ENCODE measurements at regions not wholly inside any gene's neighbourhood (a gene's known extent, or its start where the extent isn't known, plus 50 kb on each side); places are given as distances from the start of the nearest gene placed in this dataset.

DNA sequence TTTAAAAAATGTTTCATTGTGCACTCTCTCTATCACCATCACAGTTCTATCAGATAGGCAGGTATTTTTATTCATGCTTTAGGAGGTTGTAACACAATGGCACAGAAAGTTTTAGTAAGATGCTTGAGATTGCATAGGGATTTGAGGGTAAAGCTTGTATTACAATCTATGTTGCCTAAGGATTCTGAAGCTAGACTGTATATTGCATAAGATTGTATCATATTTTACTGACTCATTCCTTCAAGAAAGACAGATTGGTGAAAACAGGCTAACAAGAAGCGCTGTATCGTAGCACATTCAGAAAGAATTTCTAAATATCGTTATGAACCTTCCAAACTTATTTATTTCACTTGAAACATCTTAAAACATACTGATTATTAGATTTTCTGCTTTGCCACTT is 577.7 kb downstream of the EBF1 start:
- TF ChIP-seq, protein P1, sequence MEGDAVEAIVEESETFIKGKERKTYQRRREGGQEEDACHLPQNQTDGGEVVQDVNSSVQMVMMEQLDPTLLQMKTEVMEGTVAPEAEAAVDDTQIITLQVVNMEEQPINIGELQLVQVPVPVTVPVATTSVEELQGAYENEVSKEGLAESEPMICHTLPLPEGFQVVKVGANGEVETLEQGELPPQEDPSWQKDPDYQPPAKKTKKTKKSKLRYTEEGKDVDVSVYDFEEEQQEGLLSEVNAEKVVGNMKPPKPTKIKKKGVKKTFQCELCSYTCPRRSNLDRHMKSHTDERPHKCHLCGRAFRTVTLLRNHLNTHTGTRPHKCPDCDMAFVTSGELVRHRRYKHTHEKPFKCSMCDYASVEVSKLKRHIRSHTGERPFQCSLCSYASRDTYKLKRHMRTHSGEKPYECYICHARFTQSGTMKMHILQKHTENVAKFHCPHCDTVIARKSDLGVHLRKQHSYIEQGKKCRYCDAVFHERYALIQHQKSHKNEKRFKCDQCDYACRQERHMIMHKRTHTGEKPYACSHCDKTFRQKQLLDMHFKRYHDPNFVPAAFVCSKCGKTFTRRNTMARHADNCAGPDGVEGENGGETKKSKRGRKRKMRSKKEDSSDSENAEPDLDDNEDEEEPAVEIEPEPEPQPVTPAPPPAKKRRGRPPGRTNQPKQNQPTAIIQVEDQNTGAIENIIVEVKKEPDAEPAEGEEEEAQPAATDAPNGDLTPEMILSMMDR (conservative IDR thresholded peaks at IDR 0.05; ENCODE audit: low read depth, low read length): no peak
- TF ChIP-seq EZH2phosphoT487 (IDR thresholded peaks at IDR 0.05; ENCODE audit: borderline replicate concordance, low read length): no peak

All from PC-3 (cell line).